Neural cell (in vitro differentiated cells): ENCODE measurements at regions not wholly inside any gene's neighbourhood (a gene's known extent, or its start where the extent isn't known, plus 50 kb on each side); places are given as distances from the start of the nearest gene placed in this dataset.

ENCODE experiments used
- EP300 ChIP-seq: fragments of 450-650 bp; conservative IDR thresholded peaks from 2 replicates; pipeline ENCODE4 v1.6.1; 2014; ENCODE audit warnings: antibody characterized with exemption, mild to moderate bottlenecking, moderate library complexity; ENCODE audit not compliant: poor library complexity, severe bottlenecking
- EZH2 ChIP-seq: fragments of 200-600, 300-800 bp; shearing (Covaris generic), sonication (generic); IDR thresholded peaks from 2 replicates; pipeline ENCODE4 v1.6.1; 2014; ENCODE audit warnings: antibody characterized with exemption, low read length, borderline replicate concordance, mild to moderate bottlenecking; ENCODE audit not compliant: insufficient read depth, poor library complexity, severe bottlenecking
- POLR2AphosphoS5 ChIP-seq: IDR thresholded peaks from 2 replicates; pipeline ENCODE4 v1.6.1; 2012
- RAD21 ChIP-seq: fragments of 450-650 bp; conservative IDR thresholded peaks from 2 replicates; pipeline ENCODE4 v1.6.1; 2014; ENCODE audit warnings: antibody characterized with exemption, mild to moderate bottlenecking, moderate library complexity
- SMC3 ChIP-seq: fragments of 450-650 bp; conservative IDR thresholded peaks from 2 replicates; pipeline ENCODE4 v1.6.1; 2014; ENCODE audit warnings: antibody characterized with exemption, mild to moderate bottlenecking, moderate library complexity; ENCODE audit not compliant: poor library complexity
- TAF1 ChIP-seq: IDR thresholded peaks from 2 replicates; pipeline ENCODE4 v1.6.1; 2012; ENCODE audit warnings: low read depth
- TF ChIP-seq, protein P1 (sequence below): fragments of 450-650 bp; IDR thresholded peaks from 2 replicates; pipeline ENCODE4 v1.5.1; 2014; ENCODE audit warnings: antibody characterized with exemption, mild to moderate bottlenecking, moderate library complexity; ENCODE audit not compliant: poor library complexity, severe bottlenecking
- TF ChIP-seq, protein P2 (sequence below): IDR thresholded peaks from 2 replicates; pipeline ENCODE4 v1.6.1; 2012; ENCODE audit warnings: borderline replicate concordance

- TF ChIP-seq, protein P1, sequence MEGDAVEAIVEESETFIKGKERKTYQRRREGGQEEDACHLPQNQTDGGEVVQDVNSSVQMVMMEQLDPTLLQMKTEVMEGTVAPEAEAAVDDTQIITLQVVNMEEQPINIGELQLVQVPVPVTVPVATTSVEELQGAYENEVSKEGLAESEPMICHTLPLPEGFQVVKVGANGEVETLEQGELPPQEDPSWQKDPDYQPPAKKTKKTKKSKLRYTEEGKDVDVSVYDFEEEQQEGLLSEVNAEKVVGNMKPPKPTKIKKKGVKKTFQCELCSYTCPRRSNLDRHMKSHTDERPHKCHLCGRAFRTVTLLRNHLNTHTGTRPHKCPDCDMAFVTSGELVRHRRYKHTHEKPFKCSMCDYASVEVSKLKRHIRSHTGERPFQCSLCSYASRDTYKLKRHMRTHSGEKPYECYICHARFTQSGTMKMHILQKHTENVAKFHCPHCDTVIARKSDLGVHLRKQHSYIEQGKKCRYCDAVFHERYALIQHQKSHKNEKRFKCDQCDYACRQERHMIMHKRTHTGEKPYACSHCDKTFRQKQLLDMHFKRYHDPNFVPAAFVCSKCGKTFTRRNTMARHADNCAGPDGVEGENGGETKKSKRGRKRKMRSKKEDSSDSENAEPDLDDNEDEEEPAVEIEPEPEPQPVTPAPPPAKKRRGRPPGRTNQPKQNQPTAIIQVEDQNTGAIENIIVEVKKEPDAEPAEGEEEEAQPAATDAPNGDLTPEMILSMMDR: no peak
- no peak for TF ChIP-seq POLR2AphosphoS5
- TF ChIP-seq EP300: no peak
- no peak for TF ChIP-seq EZH2
- no peak for TF ChIP-seq SMC3
- TF ChIP-seq RAD21: no peak
- TF ChIP-seq, protein P2, sequence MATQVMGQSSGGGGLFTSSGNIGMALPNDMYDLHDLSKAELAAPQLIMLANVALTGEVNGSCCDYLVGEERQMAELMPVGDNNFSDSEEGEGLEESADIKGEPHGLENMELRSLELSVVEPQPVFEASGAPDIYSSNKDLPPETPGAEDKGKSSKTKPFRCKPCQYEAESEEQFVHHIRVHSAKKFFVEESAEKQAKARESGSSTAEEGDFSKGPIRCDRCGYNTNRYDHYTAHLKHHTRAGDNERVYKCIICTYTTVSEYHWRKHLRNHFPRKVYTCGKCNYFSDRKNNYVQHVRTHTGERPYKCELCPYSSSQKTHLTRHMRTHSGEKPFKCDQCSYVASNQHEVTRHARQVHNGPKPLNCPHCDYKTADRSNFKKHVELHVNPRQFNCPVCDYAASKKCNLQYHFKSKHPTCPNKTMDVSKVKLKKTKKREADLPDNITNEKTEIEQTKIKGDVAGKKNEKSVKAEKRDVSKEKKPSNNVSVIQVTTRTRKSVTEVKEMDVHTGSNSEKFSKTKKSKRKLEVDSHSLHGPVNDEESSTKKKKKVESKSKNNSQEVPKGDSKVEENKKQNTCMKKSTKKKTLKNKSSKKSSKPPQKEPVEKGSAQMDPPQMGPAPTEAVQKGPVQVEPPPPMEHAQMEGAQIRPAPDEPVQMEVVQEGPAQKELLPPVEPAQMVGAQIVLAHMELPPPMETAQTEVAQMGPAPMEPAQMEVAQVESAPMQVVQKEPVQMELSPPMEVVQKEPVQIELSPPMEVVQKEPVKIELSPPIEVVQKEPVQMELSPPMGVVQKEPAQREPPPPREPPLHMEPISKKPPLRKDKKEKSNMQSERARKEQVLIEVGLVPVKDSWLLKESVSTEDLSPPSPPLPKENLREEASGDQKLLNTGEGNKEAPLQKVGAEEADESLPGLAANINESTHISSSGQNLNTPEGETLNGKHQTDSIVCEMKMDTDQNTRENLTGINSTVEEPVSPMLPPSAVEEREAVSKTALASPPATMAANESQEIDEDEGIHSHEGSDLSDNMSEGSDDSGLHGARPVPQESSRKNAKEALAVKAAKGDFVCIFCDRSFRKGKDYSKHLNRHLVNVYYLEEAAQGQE: no peak
- no peak for TF ChIP-seq TAF1
Measured at GRCh38 chr13:19345916-19346422, 164.3 kb upstream of the TUBA3C start.
